ENCODE measurements at regions not wholly inside any gene's neighbourhood (a gene's known extent, or its start where the extent isn't known, plus 50 kb on each side); places are given as distances from the start of the nearest gene placed in this dataset.

DNA sequence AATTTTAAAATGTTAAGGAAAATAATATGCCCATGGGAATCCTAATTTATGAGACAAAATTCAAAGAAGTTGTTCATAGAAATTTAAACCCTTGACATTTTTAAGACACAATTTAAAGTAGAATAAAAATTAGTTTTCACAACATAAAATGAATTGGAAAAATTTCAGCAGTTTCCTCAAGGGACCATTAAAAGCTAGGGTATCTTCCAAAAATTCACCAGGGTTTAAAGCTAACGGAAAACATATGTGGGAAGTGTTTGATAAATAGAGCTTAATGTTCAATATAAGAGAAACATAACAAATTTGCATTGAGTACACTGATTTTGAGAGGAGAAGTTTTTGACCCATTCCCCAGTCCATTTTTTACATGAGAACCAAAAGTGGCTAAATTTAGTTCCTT is 228.9 kb upstream of the TTC29 start:
- Histone ChIP-seq H3K36me3 (no peaks in the 10 kb centered on the region), H3K4me3 (no peak overlapping the region), H3K27ac (no peak overlapping the region), H3K9me3 (no peaks in the 10 kb centered on the region), H3K4me1 (no peaks in the 10 kb centered on the region), H3K27me3 (no peaks in the 10 kb centered on the region)
- FAIRE-seq (no peak), DNase-seq (no peak), ATAC-seq (no peak)
- WGBS, 2 donors = 64 to 81% methylated on average over 1 of the region's 1 CpG
- intact Hi-C loops (cut with DNase I) = loop anchor here in 1 of 3 donors (10.0 kb wide), 1 partner anchor 410 kb away; no protein-coding TSS in a partner anchor
- TF ChIP-seq, protein P1, sequence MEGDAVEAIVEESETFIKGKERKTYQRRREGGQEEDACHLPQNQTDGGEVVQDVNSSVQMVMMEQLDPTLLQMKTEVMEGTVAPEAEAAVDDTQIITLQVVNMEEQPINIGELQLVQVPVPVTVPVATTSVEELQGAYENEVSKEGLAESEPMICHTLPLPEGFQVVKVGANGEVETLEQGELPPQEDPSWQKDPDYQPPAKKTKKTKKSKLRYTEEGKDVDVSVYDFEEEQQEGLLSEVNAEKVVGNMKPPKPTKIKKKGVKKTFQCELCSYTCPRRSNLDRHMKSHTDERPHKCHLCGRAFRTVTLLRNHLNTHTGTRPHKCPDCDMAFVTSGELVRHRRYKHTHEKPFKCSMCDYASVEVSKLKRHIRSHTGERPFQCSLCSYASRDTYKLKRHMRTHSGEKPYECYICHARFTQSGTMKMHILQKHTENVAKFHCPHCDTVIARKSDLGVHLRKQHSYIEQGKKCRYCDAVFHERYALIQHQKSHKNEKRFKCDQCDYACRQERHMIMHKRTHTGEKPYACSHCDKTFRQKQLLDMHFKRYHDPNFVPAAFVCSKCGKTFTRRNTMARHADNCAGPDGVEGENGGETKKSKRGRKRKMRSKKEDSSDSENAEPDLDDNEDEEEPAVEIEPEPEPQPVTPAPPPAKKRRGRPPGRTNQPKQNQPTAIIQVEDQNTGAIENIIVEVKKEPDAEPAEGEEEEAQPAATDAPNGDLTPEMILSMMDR (IDR thresholded peaks at IDR 0.05) = no peak

DNA sequence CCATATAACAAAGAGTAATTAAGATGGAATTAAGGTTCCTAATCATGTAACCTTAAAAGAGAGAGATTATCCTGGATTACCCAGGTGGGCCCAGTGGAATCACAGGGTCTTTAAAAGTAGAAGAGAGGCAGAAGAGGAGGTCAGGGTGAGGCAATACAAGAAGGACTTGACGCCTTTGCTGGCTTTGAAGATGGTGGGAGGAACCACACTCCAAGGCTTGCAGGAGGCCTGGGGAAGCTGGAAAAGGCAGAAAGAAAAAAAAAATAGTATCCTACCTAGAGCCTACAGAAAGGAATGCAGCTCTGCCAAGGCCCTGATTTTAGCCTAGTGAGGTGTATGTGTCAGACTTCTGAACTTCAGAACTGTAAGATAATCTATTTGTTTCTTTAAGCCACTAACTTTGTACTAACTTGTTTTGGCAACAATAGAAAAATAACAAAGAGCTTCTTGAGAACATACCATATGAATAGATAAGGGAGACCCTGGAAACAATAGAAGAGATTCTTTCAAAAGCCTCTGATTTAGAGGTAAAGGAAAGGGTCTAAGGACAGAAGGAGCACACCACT is 229.9 kb upstream of the TTC29 start:
- TF ChIP-seq, protein P1 (IDR thresholded peaks at IDR 0.05) = no peak
- no peak overlapping the region for H3K4me3 ChIP-seq

DNA sequence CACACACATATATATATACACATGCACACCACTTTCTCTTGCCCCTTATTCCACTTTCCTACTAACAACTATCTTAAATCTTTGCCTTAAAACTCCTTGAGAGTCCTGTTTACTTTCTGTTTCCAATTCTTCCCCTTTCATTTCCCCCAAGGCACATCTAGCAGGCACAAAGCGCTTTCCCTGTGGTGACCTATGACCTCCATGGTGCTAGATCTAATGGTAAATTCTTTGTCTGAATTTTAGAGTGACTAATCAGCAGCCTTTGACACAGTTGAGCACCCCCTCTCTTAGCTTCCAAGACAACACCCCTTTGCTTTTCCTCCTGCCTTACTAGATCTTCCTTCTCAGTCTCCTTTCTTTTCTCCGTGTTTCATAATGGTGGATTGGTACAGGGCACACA is 236.4 kb upstream of the TTC29 start:
- DNase-seq (no peak), FAIRE-seq (no peak), ATAC-seq (no peak)
- no peak overlapping the region for H3K27ac ChIP-seq
- H3K4me1 ChIP-seq = no peaks in the 10 kb centered on the region
- intact Hi-C loops (cut with DNase I) = no loop called here
- no peaks in the 10 kb centered on the region for H3K36me3 ChIP-seq
- no peaks in the 10 kb centered on the region for H3K27me3 ChIP-seq
- 80 to 81% methylated on average over 2 of the region's 2 CpGs for WGBS, 2 donors
- TF ChIP-seq, protein P1 (IDR thresholded peaks at IDR 0.05) = no peak
- H3K4me3 ChIP-seq = no peak overlapping the region
- H3K9me3 ChIP-seq = no peaks in the 10 kb centered on the region

More for the DNA sequence above, 229.9 kb upstream of the TTC29 start:
- no peak for DNase-seq
- ATAC-seq = no peak
- H3K4me1 ChIP-seq = no peaks in the 10 kb centered on the region
- H3K27ac ChIP-seq = no peak overlapping the region
- intact Hi-C loops (cut with DNase I) = loop anchor here in 1 of 3 donors (10.0 kb wide), 1 partner anchor 409 kb away; no protein-coding TSS in a partner anchor
- 73 to 86% methylated on average over 1 of the region's 1 CpG for WGBS, 2 donors
- FAIRE-seq = no peak
- no peaks in the 10 kb centered on the region for H3K36me3 ChIP-seq
- H3K9me3 ChIP-seq = no peaks in the 10 kb centered on the region
- no peaks in the 10 kb centered on the region for H3K27me3 ChIP-seq

DNA sequence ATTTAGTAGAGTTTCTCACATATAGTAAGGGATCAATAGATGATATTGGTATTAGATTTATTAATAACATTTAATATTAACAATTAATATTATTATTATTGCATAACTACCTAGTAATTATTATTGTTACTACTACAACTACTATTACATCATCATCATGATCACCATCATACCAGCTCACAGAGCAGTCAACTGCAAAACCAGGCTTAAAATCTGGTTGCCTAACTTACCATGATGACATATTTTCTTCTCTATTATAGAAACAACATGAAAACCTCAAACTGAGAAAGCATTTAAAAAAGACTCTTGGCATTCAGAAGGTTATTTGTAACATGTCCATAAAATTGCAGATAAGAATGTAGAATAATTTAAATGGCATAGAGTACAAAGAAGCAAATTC is 247.0 kb upstream of the TTC29 start:
- TF ChIP-seq, protein P1 (IDR thresholded peaks at IDR 0.05) = no peak
- H3K9me3 ChIP-seq = no peaks in the 10 kb centered on the region
- DNase-seq (no peak), ATAC-seq (no peak), FAIRE-seq (no peak)
- no peak overlapping the region for H3K4me3 ChIP-seq
- H3K27me3 ChIP-seq = no peaks in the 10 kb centered on the region
- no peaks in the 10 kb centered on the region for H3K36me3 ChIP-seq
- intact Hi-C loops (cut with DNase I) = no loop called here
- no peaks in the 10 kb centered on the region for H3K4me1 ChIP-seq
- no peak overlapping the region for H3K27ac ChIP-seq

DNA sequence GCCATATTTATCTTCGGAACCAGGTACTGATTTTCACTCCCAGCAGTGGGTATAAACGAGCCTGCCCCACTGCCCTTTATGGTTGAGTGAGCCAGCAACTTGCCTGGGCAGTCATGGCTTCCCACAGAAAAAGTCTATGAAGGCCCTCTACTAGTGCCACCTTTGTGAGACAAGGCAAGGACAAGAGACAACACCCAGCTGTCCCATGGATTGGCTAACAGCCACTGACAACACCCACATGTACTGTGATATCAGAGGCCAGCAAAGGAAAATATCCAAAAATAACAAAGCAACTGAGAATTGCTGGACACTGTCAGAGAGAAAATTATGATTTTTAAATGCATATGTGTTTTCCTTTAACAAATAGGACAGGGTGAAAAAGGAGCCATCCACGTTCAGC is 248.4 kb upstream of the TTC29 start:
- Histone ChIP-seq H3K27me3 (peaks cover 0 to 3% (median 0%) of the 10 kb centered on the region in 4 donors), H3K4me1 (no peaks in the 10 kb centered on the region), H3K36me3 (no peaks in the 10 kb centered on the region), H3K4me3 (no peak overlapping the region), H3K27ac (no peak overlapping the region), H3K9me3 (no peaks in the 10 kb centered on the region)
- peak in 1 of 4 donors; percentile 30 for ATAC-seq
- no peak for FAIRE-seq
- DNase-seq = no peak
- TF ChIP-seq, protein P1 (IDR thresholded peaks at IDR 0.05) = no peak
- 41 to 55% methylated on average over 3 of the region's 3 CpGs for WGBS, 2 donors
- intact Hi-C loops (cut with DNase I) = no loop called here

Measured in pancreas (tissue), 10 donors.